NOMO-1 (cell line): ENCODE measurements at regions not wholly inside any gene's neighbourhood (a gene's known extent, or its start where the extent isn't known, plus 50 kb on each side); places are given as distances from the start of the nearest gene placed in this dataset.

Experiments used
- DNase-seq, 2 experiments: peaks; one replicate each; lab custom pipeline; 2025; ENCODE audit not compliant: unreplicated experiment in 2 of 2; lab: John Stamatoyannopoulos, UW

GRCh38 chr2:158049129-158049855, 52.4 kb upstream of the UPP2 start:
- no peak for DNase-seq

DNA sequence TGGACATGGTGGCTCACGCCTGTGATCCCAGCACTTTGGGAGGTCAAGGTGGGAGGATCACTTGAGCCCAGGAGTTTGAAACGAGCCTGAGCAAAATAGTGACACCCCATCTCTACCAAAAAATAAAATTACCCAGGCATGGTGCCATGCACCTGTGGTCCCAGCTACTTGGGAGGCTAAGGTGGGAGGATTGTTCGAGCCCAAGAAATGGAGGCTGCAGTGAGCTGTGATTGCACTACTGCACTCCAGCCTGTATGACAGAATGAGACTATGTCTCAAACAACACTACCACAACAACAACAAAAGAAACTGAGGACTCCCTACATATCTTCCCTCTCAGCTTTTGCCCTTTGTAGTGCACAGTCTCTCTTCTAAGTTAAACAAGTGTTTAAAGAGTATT, 53.3 kb upstream of the UPP2 start:
- no peak for DNase-seq

DNA sequence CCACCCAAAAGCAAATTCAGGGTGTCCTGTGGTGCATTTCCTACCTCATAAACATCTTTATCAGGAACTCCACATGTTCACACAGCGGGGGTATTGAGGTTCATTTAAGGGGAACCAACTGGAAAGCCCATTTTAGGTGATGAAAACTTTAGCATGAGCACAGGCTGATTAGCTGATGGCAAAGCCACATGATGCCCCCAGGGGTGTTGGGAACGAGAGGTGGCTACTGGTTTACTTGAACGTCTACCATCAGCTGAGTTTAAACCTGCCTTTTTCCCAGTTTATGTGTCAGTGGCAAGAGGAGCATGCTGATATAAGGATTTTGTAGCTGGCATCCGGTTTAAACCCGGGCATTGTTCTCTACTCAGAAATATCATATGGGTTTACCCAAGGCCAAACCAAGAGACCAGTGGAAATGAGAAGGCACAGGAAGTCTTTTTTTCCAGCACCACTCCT, 54.5 kb upstream of the UPP2 start:
- no peak for DNase-seq

DNA sequence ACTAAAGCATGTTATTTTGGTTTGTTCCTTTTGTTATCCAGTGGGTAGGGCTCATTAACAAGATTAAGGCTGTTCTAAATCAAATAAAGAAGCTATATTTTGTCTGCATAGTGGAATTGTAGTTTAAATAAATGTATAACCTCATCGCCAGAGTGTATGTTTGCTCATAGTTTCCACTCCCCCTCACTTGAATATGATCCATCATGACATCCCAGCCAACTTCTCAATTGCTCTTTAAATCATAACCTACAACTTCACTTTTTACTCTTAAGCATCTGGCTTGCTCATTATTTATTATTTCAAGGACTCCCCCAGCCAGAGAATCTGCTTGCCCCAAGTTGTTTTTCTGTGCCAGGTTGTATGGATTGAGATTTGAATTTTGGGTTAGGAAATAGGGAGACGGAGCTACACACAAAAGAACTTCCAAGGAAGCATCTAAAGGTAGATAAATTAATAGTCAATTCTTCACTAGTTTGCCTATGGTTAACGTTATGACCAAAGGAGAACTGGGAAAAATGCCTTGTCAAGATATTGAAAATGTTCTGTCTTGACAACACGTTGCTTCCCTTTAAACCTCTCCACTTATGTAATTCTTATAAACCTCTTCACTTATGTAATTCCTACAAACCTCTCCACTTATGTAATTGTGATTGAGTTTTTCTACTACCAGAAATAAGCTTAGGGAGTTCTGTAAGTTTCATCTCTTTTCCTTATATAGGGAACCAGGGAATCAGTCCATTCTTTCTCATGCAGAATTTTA, 55.4 kb upstream of the UPP2 start:
- peak in 1 of 2 experiments; percentile 14 for DNase-seq

- DNase-seq = no peak
These were observed 56.3 kb upstream of the UPP2 start for GRCh38 chr2:158045362-158045761.

- no peak for DNase-seq
These were observed 58.3 kb upstream of the UPP2 start for GRCh38 chr2:158043181-158043948.

DNA sequence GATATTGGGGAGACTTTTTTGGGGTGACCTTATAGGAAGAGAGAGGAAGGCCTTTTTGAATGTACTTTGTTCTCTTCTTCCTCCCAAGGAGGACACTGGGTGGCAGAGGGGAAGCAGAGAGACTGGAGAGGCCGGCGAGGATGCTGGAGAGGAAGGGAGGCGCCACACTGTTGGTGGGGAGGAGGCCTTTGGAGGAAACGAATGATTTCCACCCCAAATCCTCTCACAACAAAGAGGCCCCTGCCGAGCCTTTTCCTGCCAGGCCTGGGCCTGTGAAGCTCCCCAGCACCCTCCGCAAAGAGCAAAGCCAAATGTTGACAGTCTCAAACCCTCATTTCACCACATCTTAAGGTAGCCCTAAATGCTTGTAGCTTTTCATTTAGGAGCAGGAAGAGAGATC, 59.0 kb upstream of the UPP2 start:
- DNase-seq = no peak

GRCh38 chr2:158042245-158042644, 59.4 kb upstream of the UPP2 start:
- DNase-seq = peak in 1 of 2 experiments; percentile 9

DNA sequence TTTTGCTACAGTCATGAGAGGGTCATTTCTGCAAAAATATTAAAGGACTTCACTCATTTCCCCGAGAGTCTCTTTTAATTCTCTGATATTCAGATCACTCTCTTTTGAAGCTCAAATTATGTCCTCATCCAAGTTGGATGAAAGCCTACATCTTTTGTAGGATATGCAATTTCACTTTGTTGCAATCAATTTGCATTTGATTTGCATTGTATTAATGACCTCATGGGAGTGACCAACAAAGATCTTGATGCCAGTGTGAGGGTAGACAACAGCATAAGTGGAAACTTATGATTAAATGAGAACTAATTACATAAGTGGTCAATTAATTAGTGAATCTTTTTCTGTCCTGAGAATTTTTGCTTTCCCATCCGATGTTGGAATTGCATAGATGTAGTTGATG, 60.3 kb upstream of the UPP2 start:
- no peak for DNase-seq

DNA sequence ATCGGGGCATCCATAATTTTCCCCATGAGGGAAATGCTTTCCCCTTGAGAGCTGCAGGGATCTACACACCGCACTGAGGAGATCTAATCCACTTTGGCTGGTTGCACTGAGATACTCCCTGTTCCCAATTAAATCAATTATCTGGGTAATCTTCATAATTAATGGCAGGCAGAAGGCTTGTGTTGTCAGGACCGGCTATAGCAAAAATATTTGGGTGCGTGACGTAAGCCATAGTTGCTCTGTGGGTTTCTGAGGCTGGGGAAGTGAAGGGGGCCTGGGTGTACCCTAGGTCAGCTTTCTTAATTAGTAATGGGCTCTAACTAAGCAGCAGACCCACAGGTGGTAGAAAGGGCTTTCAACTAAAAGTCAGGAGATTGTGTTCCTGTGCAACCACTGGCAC, 62.8 kb upstream of the UPP2 start:
- DNase-seq = no peak

DNA sequence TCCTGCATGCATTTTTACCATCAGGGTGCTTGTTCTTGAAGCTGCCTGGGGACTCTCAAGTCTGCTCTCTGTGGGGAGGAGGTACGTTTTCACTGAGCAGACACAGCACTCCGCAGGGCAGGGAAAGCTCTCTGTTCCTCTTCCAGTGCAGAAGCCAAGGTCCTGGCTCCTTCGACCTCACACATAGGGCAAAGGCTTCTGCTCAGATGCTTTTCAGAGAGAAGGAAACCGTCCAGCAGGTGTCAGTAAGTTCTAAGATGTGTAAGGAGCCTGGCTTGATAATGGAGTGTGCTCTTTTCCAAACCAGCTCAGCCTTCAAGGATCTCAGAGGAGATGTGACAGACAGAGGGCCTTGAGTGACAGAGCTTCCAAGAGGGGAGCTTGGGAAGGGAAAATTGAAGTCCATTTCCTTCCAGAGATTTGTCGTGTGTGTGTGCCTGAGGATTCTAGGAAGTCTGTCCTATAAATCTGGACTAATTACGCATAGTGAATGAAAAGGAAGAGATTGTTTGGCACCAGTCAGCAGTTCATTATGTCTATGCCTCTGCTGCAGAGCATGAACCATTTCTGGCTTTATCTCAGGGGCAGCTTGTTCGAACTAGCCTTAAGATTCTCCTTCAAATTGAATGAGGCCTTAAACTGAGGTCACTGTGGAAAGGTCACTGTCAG, 67.3 kb upstream of the UPP2 start:
- peak; percentile 77 to 89 for DNase-seq

DNA sequence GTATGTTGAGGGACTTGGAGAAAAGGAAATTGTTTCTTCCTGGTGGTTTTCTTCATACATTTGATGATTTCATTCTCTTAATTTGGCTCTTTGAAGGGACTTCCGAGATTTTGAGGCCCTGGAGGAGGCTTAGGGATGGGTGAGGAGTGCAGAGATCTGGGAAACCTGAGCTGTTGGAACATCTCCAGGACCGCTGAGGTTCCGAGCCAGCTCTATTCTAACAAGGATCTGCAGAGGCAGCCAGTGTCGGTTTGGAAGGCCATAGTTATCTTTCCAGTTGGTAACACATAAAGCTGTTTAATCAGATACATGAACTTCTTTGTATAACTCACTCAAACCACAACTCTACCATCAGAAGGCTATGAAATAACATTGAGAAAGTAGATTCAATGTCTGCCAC, 70.3 kb upstream of the UPP2 start:
- no peak for DNase-seq

DNA sequence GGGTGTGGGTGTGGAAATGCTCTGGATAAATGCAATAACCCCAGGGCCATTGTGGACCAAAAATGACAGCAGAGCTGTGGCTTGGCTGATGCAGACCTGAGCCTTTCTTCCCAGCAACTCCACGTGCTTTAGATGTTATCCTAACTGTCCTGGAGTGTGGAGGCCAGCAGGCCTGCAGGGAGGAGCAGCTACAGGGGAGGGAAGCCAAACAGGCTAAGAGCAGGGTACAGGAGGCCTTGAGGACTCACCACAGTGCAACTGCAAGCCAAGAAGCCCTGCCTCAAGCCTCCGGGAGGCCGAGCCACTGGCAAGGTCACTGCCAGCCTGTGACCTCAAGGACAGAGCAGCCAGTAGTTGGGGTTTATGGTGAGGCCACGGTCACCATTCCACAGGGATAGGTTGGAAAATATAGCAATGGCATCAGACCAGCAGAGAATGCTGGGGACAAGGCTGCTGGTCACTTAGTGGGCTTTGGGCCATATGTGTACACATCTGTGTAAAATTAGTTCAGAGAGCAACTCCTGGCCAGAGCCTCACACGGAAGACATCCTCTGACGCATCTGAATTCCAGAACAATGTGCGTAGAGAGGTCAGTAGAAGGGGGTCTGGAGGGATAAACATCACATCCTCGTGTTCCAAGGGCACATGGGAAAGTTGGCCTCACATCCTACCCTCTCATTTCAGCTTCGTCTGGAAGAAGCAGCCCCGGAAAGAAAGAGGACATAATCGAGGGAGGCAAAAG, 76.2 kb upstream of the UPP2 start:
- DNase-seq = no peak

DNA sequence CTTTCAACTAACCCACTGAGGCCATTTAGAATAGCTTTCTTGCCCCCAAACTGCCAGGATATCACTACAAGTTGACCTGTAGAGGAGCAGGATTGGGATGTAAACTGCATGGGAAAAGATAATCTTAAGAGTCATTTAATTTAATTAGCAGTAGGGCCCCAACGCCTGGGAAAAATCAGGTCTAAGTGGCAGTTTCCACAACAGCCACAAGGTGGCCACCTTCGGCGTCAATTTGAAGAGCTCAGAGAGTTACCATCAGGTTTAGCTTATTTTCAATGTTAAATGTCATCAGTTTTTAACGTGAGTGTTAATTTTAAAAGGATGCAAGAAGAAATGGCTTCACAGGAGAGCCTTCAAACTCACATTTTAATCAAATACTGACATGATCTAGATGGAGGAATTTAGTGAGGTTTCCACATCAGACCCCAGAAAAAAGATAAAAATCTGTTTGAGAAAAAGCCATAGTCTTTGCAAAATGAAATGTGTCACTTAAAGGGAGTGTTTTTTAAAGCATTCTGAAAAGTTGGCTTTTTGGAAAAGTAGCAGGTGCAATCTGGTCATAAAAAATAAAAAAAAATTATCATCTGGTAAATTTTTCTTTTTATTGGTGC, 77.3 kb upstream of the UPP2 start:
- DNase-seq = peak in 1 of 2 experiments; percentile 50

DNA sequence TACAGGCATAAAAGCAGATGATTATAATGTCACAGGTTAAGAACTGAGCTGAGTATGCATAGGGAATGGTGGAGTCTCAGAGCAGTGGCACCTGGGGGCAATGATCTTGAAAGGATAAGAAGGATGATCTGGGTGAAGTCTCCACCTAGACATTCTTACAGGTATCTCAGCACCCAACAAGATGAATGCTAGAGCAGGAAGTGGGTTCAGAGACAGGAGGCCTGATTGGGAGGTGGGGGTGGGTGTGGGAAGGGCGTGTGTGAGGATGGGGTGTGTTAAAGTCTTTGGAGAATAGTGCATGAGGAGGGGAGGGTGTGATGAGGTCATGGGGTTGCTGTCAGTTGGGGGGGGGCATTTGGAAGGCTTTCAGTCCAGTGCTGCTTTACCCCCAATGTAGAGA, 78.8 kb upstream of the UPP2 start:
- no peak for DNase-seq

GRCh38 chr2:158021226-158021625, 80.5 kb upstream of the UPP2 start:
- no peak for DNase-seq

- DNase-seq = no peak
These were observed 86.1 kb upstream of the UPP2 start for GRCh38 chr2:158015428-158016076.

- no peak for DNase-seq
These were observed 87.8 kb upstream of the UPP2 start for GRCh38 chr2:158013891-158014290.

- peak in 1 of 2 experiments; percentile 42 for DNase-seq
These were observed 90.5 kb upstream of the UPP2 start for GRCh38 chr2:158011055-158011771.
